ENCODE measurements at regions not wholly inside any gene's neighbourhood (a gene's known extent, or its start where the extent isn't known, plus 50 kb on each side); places are given as distances from the start of the nearest gene placed in this dataset.

- TF ChIP-seq CTCF (IDR thresholded peaks at IDR 0.05; ENCODE audit: borderline replicate concordance, extremely low read depth, low read length, poor library complexity, severe bottlenecking) = no peak
- no peak for TF ChIP-seq EZH2 (IDR thresholded peaks at IDR 0.05; ENCODE audit: borderline replicate concordance, low read depth, low read length, severe bottlenecking)
Measured at GRCh38 chr5:159781626-159782157, 134.6 kb upstream of the ADRA1B start.
